ENCODE measurements at regions not wholly inside any gene's neighbourhood (a gene's known extent, or its start where the extent isn't known, plus 50 kb on each side); places are given as distances from the start of the nearest gene placed in this dataset.

GRCh38 chr3:157868946-157869345, 237.3 kb downstream of the SHOX2 start:
- TF ChIP-seq CTCF (IDR thresholded peaks at IDR 0.05) = no peak
- no peak for TF ChIP-seq POLR2A (IDR thresholded peaks at IDR 0.05)
